Endodermal cell (in vitro differentiated cells): ENCODE measurements at regions not wholly inside any gene's neighbourhood (a gene's known extent, or its start where the extent isn't known, plus 50 kb on each side); places are given as distances from the start of the nearest gene placed in this dataset.

ENCODE experiments used
- DNase-seq: peaks from one replicate; pipeline ENCODE4 v3.0.0-alpha.2; 2017
- H3K27ac ChIP-seq: 2 replicates; pipeline ENCODE4 v1.5.1; 2013; ENCODE audit warnings: mild to moderate bottlenecking, low read depth, low read length, moderate library complexity
- H3K27me3 ChIP-seq: 2 replicates; pipeline ENCODE4 v1.6.1; 2013; ENCODE audit warnings: mild to moderate bottlenecking, low read length, moderate library complexity; ENCODE audit not compliant: insufficient read depth, control insufficient read depth, poor library complexity, severe bottlenecking
- H3K36me3 ChIP-seq: 2 replicates; pipeline ENCODE4 v1.7.0; 2013; ENCODE audit warnings: mild to moderate bottlenecking, low read length, moderate library complexity; ENCODE audit not compliant: control insufficient read depth, insufficient read depth
- H3K4me1 ChIP-seq: one replicate; pipeline ENCODE4 v1.7.0; 2013; ENCODE audit warnings: low read length; ENCODE audit not compliant: control insufficient read depth, insufficient read depth
- H3K4me3 ChIP-seq: 2 replicates; pipeline ENCODE4 v1.5.1; 2013; ENCODE audit warnings: mild to moderate bottlenecking, low read length, moderate library complexity
- H3K9ac ChIP-seq: 2 replicates; pipeline ENCODE4 v1.6.1; 2013; ENCODE audit warnings: mild to moderate bottlenecking, low read length, moderate library complexity; ENCODE audit not compliant: poor library complexity, severe bottlenecking; ENCODE audit errors: extremely low read depth
- H3K9me3 ChIP-seq: 2 replicates; pipeline ENCODE4 v1.6.1; 2013; ENCODE audit warnings: mild to moderate bottlenecking, low read length, moderate library complexity; ENCODE audit not compliant: control insufficient read depth
- H3K27ac Mint-ChIP-seq: 2 replicates; pipeline ENCODE4 v1.8.0; 2020; ENCODE audit warnings: mixed read lengths
- H3K27me3 Mint-ChIP-seq: 2 replicates; pipeline ENCODE4 v1.8.0; 2021; ENCODE audit warnings: mild to moderate bottlenecking, mixed read lengths; ENCODE audit not compliant: insufficient read depth
- H3K36me3 Mint-ChIP-seq: 2 replicates; pipeline ENCODE4 v1.8.0; 2020; ENCODE audit warnings: low read depth, mixed read lengths
- H3K4me1 Mint-ChIP-seq: 2 replicates; pipeline ENCODE4 v1.8.0; 2020; ENCODE audit warnings: mixed read lengths
- H3K4me3 Mint-ChIP-seq: 2 replicates; pipeline ENCODE4 v1.8.0; 2020; ENCODE audit warnings: mild to moderate bottlenecking, moderate library complexity, mixed read lengths
- H3K9me3 Mint-ChIP-seq: 2 replicates; pipeline ENCODE4 v1.8.0; 2020; ENCODE audit warnings: mild to moderate bottlenecking, mixed read lengths
- WGBS, 2 experiments: methylation state at CpG; one replicate each; pipeline versions ENCODE4 v1.1.5 to v1.1.7; 2013; ENCODE audit warnings: missing lambda C conversion rate in 2 of 2, mixed read lengths in 1 of 2; ENCODE audit not compliant: insufficient coverage in 1 of 2, insufficient read length in 1 of 2; 5-methylcytosine and 5-hydroxymethylcytosine counted together
- TF ChIP-seq, protein P1 (sequence below): fragments of 200-600 bp; sonication (generic); conservative IDR thresholded peaks from 2 replicates; pipeline ENCODE4 v1.5.0; 2021; ENCODE audit warnings: antibody characterized with exemption, mild to moderate bottlenecking

DNA sequence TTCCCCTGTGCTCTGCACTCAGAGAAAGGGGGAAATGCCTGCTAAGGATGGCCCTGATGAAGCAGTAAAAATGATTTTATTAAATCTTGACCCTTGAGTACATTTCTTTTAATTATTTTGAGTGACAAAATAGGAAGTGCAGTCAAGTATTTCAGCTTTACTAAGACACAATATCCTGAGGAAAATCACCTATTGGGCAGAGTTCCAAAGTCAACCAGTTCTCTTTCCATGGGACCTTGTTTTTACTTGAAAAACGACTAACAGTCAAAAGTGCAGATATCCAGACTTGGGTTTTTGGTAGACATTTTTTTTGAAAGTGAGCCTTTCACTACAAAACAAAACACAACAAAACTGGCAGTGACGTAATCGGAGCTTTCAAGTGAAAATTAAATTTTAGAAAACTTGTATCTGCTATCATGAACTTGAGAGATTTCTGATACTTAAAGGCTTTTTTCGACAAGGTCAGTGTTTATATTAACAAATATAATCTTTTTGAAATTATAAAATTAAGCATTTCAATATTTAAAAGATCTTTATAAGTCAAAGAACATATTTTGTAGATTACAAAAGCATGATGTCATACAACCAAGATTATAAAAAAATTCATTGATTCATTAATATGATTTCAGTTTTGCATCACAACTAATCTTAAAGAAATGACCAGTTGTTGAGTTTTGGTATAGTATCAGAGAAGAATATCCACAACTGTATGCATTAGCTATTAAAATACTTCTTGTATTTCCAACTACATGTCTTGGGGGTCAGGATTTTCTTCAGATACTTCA lies 513.8 kb upstream of the AKR1E2 start:
- Histone ChIP-seq H3K4me1 (no peaks in the 10 kb centered on the region), H3K27ac (no peak overlapping the region), H3K9me3 (no peaks in the 10 kb centered on the region), H3K36me3 (no peaks in the 10 kb centered on the region), H3K9ac (no peak overlapping the region), H3K27me3 (no peaks in the 10 kb centered on the region), H3K4me3 (no peak overlapping the region)
- Mint-ChIP-seq H3K4me1 (peaks cover 3% of the 10 kb centered on the region), H3K27me3 (no peaks in the 10 kb centered on the region), H3K4me3 (no peak overlapping the region), H3K27ac (no peak overlapping the region), H3K9me3 (no peaks in the 10 kb centered on the region), H3K36me3 (no peaks in the 10 kb centered on the region)
- no peak for DNase-seq
- WGBS, 2 experiments: 99% methylated on average over 3 of the region's 4 CpGs; no CpG with 5 or more reads in 1 of the 2 experiments
- TF ChIP-seq, protein P1, sequence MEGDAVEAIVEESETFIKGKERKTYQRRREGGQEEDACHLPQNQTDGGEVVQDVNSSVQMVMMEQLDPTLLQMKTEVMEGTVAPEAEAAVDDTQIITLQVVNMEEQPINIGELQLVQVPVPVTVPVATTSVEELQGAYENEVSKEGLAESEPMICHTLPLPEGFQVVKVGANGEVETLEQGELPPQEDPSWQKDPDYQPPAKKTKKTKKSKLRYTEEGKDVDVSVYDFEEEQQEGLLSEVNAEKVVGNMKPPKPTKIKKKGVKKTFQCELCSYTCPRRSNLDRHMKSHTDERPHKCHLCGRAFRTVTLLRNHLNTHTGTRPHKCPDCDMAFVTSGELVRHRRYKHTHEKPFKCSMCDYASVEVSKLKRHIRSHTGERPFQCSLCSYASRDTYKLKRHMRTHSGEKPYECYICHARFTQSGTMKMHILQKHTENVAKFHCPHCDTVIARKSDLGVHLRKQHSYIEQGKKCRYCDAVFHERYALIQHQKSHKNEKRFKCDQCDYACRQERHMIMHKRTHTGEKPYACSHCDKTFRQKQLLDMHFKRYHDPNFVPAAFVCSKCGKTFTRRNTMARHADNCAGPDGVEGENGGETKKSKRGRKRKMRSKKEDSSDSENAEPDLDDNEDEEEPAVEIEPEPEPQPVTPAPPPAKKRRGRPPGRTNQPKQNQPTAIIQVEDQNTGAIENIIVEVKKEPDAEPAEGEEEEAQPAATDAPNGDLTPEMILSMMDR: no peak

DNA sequence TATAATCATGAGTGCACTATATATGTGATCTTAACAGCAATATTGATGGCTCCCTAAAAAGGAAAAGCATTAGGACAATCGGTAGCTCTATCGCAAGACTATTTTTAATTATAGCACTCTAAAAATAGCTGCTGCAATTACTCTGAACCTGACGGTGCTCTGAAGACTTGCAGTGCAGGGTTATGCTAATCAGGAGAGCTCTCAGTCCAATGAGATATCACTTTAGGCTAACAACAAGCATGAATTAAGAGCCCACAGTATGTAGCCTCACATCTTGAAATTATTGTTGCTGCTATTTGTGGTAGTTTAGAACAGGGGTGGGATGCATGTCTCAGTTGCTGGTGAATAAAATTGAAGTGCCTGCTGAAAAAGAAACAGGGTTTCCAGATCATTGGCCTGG lies 515.8 kb upstream of the AKR1E2 start:
- WGBS, 2 experiments: 94 to 100% methylated on average over 1 to 3 of the region's 3 CpGs
- no peak for DNase-seq

DNA sequence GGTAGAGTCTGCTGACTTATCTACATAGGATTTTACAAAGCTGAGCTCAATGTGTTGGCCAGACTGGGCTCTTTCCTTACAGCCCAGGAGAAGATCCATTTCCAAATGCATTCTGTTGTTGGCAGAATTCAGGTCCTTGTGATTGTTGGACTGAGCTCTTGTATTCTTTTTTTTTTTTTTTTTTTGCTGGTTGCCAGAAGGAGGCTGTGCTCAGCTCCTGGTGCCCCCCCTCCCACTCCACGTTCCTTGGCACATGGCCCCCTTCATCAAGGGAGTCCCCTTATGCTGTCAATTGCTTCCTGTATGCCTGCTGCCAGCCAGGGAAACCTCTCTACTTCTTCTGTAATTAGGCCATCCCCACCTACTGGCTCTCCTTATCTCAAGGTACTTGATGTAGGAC lies 518.1 kb upstream of the AKR1E2 start:
- TF ChIP-seq, protein P1: no peak
- H3K36me3 ChIP-seq: no peaks in the 10 kb centered on the region
- H3K4me1 Mint-ChIP-seq: peaks cover 1% of the 10 kb centered on the region
- 71% methylated on average over 1 of the region's 1 CpG; no CpG with 5 or more reads in 1 of the 2 experiments for WGBS, 2 experiments
- H3K4me3 ChIP-seq: no peak overlapping the region
- no peaks in the 10 kb centered on the region for H3K9me3 Mint-ChIP-seq
- no peak overlapping the region for H3K9ac ChIP-seq
- no peak overlapping the region for H3K27ac ChIP-seq
- no peaks in the 10 kb centered on the region for H3K9me3 ChIP-seq
- no peaks in the 10 kb centered on the region for H3K4me1 ChIP-seq
- H3K27me3 ChIP-seq: no peaks in the 10 kb centered on the region
- no peak overlapping the region for H3K4me3 Mint-ChIP-seq
- no peak overlapping the region for H3K27ac Mint-ChIP-seq
- H3K27me3 Mint-ChIP-seq: no peaks in the 10 kb centered on the region
- no peak for DNase-seq
- no peaks in the 10 kb centered on the region for H3K36me3 Mint-ChIP-seq

More for the DNA sequence above, 515.8 kb upstream of the AKR1E2 start:
- TF ChIP-seq, protein P1: no peak
- Mint-ChIP-seq H3K27me3 (no peaks in the 10 kb centered on the region), H3K4me3 (no peak overlapping the region), H3K4me1 (peaks cover 1% of the 10 kb centered on the region), H3K27ac (no peak overlapping the region), H3K36me3 (no peaks in the 10 kb centered on the region), H3K9me3 (no peaks in the 10 kb centered on the region)
- Histone ChIP-seq H3K27me3 (no peaks in the 10 kb centered on the region), H3K9me3 (no peaks in the 10 kb centered on the region), H3K27ac (no peak overlapping the region), H3K36me3 (no peaks in the 10 kb centered on the region), H3K4me1 (no peaks in the 10 kb centered on the region), H3K4me3 (no peak overlapping the region), H3K9ac (no peak overlapping the region)
